ENCODE measurements at regions not wholly inside any gene's neighbourhood (a gene's known extent, or its start where the extent isn't known, plus 50 kb on each side); places are given as distances from the start of the nearest gene placed in this dataset.

DNA sequence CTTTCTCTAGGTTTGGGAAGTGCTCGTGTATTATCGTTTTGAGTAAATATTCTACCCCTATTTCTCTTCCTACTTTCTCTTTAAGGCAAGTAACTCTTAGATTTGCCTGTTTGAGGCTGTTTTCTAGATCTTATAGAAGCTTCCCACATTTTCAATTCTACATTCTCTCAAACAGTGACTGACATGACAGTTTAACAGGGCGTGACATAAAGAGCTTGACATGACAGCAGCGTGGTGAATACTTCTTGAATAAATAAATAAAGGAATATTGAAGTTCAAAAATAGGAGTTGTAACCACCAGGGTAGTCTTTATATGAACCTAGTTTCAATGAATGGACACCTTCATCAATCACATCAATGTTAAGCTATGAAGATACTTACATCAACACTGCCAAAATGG lies 162.0 kb downstream of the TRAM1L1 start:
- Histone ChIP-seq H3F3A (ENCODE audit: low read depth) (no peaks in the 10 kb centered on the region), H3K4me1 (ENCODE audit: insufficient read depth, low read length, poor library complexity, severe bottlenecking) (no peaks in the 10 kb centered on the region), H2AFZ (ENCODE audit: low read length) (no peak overlapping the region), H3K9me3 (ENCODE audit: insufficient read depth, low read depth, low read length) (no peaks in the 10 kb centered on the region), H4K20me1 (ENCODE audit: insufficient read depth, low read length, poor library complexity, severe bottlenecking) (no peaks in the 10 kb centered on the region), H3K9me2 (replicated peaks; ENCODE audit: low read depth, low read length) (no peaks in the 10 kb centered on the region), H3K27me3 (ENCODE audit: insufficient read depth, low read length, poor library complexity, severe bottlenecking) (no peaks in the 10 kb centered on the region), H3K36me3 (ENCODE audit: insufficient read depth, low read length) (no peaks in the 10 kb centered on the region), H3K4me2 (ENCODE audit: low read depth, low read length, poor library complexity, severe bottlenecking) (no peak overlapping the region), H3K9ac (ENCODE audit: low read depth, low read length, poor library complexity, severe bottlenecking) (no peak overlapping the region), H3K79me2 (ENCODE audit: insufficient read depth, low read length) (no peaks in the 10 kb centered on the region), H3K4me3 (ENCODE audit: low read length, poor library complexity, severe bottlenecking) (no peak overlapping the region)
- TF ChIP-seq, protein P1, sequence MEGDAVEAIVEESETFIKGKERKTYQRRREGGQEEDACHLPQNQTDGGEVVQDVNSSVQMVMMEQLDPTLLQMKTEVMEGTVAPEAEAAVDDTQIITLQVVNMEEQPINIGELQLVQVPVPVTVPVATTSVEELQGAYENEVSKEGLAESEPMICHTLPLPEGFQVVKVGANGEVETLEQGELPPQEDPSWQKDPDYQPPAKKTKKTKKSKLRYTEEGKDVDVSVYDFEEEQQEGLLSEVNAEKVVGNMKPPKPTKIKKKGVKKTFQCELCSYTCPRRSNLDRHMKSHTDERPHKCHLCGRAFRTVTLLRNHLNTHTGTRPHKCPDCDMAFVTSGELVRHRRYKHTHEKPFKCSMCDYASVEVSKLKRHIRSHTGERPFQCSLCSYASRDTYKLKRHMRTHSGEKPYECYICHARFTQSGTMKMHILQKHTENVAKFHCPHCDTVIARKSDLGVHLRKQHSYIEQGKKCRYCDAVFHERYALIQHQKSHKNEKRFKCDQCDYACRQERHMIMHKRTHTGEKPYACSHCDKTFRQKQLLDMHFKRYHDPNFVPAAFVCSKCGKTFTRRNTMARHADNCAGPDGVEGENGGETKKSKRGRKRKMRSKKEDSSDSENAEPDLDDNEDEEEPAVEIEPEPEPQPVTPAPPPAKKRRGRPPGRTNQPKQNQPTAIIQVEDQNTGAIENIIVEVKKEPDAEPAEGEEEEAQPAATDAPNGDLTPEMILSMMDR (conservative IDR thresholded peaks at IDR 0.05; ENCODE audit: low read length): no peak
- TF ChIP-seq EZH2phosphoT487 (IDR thresholded peaks at IDR 0.05; ENCODE audit: borderline replicate concordance): no peak

DNA sequence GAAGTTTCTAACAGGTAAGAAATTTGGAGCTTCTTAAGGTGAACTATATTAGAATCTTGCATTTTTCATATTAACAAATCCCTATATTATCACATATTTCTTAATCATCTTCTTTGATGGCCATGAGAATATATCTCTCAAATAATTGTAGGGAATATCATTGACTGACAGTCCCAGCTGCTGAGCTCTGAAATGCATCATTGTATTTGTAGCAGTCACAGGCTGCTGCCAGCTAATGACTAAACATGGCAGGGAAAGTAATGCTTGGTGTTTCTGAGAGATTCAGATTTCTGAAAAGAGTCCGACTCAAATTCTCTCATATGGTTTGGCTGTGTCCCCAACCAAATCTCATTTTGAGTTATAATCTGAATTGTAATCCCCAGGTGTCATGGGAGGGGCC lies 171.9 kb downstream of the TRAM1L1 start:
- Histone ChIP-seq H4K20me1 (ENCODE audit: insufficient read depth, low read length, poor library complexity, severe bottlenecking) (no peaks in the 10 kb centered on the region), H3K4me1 (ENCODE audit: insufficient read depth, low read length, poor library complexity, severe bottlenecking) (no peaks in the 10 kb centered on the region), H3K9me3 (ENCODE audit: insufficient read depth, low read depth, low read length) (no peaks in the 10 kb centered on the region), H3K27me3 (ENCODE audit: insufficient read depth, low read length, poor library complexity, severe bottlenecking) (no peaks in the 10 kb centered on the region), H3K4me3 (ENCODE audit: low read length, poor library complexity, severe bottlenecking) (no peak overlapping the region), H3K9ac (ENCODE audit: low read depth, low read length, poor library complexity, severe bottlenecking) (no peak overlapping the region), H2AFZ (ENCODE audit: low read length) (no peak overlapping the region), H3K9me2 (replicated peaks; ENCODE audit: low read depth, low read length) (no peaks in the 10 kb centered on the region), H3K36me3 (ENCODE audit: insufficient read depth, low read length) (no peaks in the 10 kb centered on the region), H3K79me2 (ENCODE audit: insufficient read depth, low read length) (no peaks in the 10 kb centered on the region), H3F3A (ENCODE audit: low read depth) (no peaks in the 10 kb centered on the region), H3K4me2 (ENCODE audit: low read depth, low read length, poor library complexity, severe bottlenecking) (no peak overlapping the region)
- TF ChIP-seq EZH2phosphoT487 (IDR thresholded peaks at IDR 0.05; ENCODE audit: borderline replicate concordance): no peak
- TF ChIP-seq, protein P1 (conservative IDR thresholded peaks at IDR 0.05; ENCODE audit: low read length): no peak

GRCh38 chr4:116906758-116907157 lies 178.6 kb downstream of the TRAM1L1 start:
- H3K9me3 ChIP-seq (ENCODE audit: insufficient read depth, low read depth, low read length): no peaks in the 10 kb centered on the region
- H2AFZ ChIP-seq (ENCODE audit: low read length): no peak overlapping the region
- no peaks in the 10 kb centered on the region for H4K20me1 ChIP-seq (ENCODE audit: insufficient read depth, low read length, poor library complexity, severe bottlenecking)
- no peaks in the 10 kb centered on the region for H3F3A ChIP-seq (ENCODE audit: low read depth)
- no peaks in the 10 kb centered on the region for H3K36me3 ChIP-seq (ENCODE audit: insufficient read depth, low read length)
- no peaks in the 10 kb centered on the region for H3K9me2 ChIP-seq (replicated peaks; ENCODE audit: low read depth, low read length)
- H3K79me2 ChIP-seq (ENCODE audit: insufficient read depth, low read length): no peaks in the 10 kb centered on the region
- TF ChIP-seq, protein P1 (conservative IDR thresholded peaks at IDR 0.05; ENCODE audit: low read length): no peak
- TF ChIP-seq EZH2phosphoT487 (IDR thresholded peaks at IDR 0.05; ENCODE audit: borderline replicate concordance): no peak
- H3K27me3 ChIP-seq (ENCODE audit: insufficient read depth, low read length, poor library complexity, severe bottlenecking): no peaks in the 10 kb centered on the region
- H3K4me2 ChIP-seq (ENCODE audit: low read depth, low read length, poor library complexity, severe bottlenecking): no peak overlapping the region
- H3K9ac ChIP-seq (ENCODE audit: low read depth, low read length, poor library complexity, severe bottlenecking): no peak overlapping the region
- H3K4me3 ChIP-seq (ENCODE audit: low read length, poor library complexity, severe bottlenecking): no peak overlapping the region
- no peaks in the 10 kb centered on the region for H3K4me1 ChIP-seq (ENCODE audit: insufficient read depth, low read length, poor library complexity, severe bottlenecking)
